GM12873 (cell line): ENCODE measurements at regions not wholly inside any gene's neighbourhood (a gene's known extent, or its start where the extent isn't known, plus 50 kb on each side); places are given as distances from the start of the nearest gene placed in this dataset.

Source experiments
- CTCF ChIP-seq: IDR thresholded peaks from 2 replicates; pipeline ENCODE4 v1.5.1; 2012; ENCODE audit warnings: low read depth, mild to moderate bottlenecking, moderate library complexity, low read length, control low read depth; ENCODE audit not compliant: insufficient read depth; ENCODE audit errors: missing control alignments

GRCh38 chr18:27606741-27607140, 421.6 kb upstream of the CHST9 start:
- TF ChIP-seq CTCF, result no peak

- TF ChIP-seq CTCF, result peak; percentile 85
Measured at GRCh38 chr18:27605107-27605834, 420.2 kb upstream of the CHST9 start.

GRCh38 chr18:27604583-27604982, 419.5 kb upstream of the CHST9 start:
- TF ChIP-seq CTCF, result no peak

GRCh38 chr18:27602092-27602491, 417.0 kb upstream of the CHST9 start:
- no peak for TF ChIP-seq CTCF

GRCh38 chr18:27600245-27600644, 415.1 kb upstream of the CHST9 start:
- no peak for TF ChIP-seq CTCF

- TF ChIP-seq CTCF, result peak; percentile 90
Measured at GRCh38 chr18:27599202-27599829, 414.2 kb upstream of the CHST9 start.

GRCh38 chr18:27595113-27595838, 410.2 kb upstream of the CHST9 start:
- TF ChIP-seq CTCF, result no peak
